ENCODE measurements at regions not wholly inside any gene's neighbourhood (a gene's known extent, or its start where the extent isn't known, plus 50 kb on each side); places are given as distances from the start of the nearest gene placed in this dataset.
"Not testable (repeated sequence)": the region's sequence is repeated elsewhere in the genome, so short reads cannot be mapped to it uniquely, and the experiment has no call there.

DNA sequence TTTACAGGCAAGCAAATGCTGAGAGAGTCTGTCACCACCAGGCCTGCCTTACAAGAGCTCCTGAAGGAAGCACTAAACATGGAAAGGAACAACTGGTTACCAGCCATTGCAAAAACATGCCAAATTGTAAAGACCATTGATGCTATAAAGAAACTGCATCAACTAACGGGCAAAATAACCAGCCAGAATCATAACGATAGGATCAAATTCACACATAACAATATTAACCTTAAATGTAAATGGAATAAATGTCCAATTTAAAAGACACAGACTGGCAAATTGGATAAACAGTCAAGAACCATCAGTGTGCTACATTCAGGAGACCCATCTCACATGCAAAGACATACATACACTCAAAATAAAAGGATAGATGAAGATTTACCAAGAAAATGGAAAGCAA is 170.7 kb downstream of the CRPPA start:
- TF ChIP-seq POLR2A (IDR thresholded peaks at IDR 0.05): not testable (repeated sequence)
- TF ChIP-seq, protein P1, sequence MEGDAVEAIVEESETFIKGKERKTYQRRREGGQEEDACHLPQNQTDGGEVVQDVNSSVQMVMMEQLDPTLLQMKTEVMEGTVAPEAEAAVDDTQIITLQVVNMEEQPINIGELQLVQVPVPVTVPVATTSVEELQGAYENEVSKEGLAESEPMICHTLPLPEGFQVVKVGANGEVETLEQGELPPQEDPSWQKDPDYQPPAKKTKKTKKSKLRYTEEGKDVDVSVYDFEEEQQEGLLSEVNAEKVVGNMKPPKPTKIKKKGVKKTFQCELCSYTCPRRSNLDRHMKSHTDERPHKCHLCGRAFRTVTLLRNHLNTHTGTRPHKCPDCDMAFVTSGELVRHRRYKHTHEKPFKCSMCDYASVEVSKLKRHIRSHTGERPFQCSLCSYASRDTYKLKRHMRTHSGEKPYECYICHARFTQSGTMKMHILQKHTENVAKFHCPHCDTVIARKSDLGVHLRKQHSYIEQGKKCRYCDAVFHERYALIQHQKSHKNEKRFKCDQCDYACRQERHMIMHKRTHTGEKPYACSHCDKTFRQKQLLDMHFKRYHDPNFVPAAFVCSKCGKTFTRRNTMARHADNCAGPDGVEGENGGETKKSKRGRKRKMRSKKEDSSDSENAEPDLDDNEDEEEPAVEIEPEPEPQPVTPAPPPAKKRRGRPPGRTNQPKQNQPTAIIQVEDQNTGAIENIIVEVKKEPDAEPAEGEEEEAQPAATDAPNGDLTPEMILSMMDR (IDR thresholded peaks at IDR 0.05): not testable (repeated sequence)

All from thyroid gland (tissue), 4 donors.